ENCODE measurements at regions not wholly inside any gene's neighbourhood (a gene's known extent, or its start where the extent isn't known, plus 50 kb on each side); places are given as distances from the start of the nearest gene placed in this dataset.
A peak's percentile ranks its signal among the peaks of the same experiment; 100 is the strongest.

DNA sequence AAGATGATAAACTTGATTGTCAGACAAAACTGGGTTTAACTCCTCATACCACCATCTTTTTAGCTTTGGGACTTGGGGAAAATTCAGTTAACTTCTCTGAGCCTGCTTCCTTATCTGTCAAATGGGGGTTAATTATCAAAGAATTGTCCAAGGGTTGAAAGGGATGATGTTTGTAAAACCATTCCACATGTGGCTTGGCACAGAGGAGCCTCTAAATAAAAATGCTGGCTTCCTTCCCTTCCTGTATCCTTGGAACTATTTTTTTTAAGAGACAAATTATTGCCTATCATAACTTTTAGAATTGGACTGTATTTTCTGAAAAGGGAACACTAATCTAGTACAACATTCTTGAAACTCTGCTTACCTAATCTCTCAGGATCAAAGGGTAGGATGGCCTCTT, 143.4 kb upstream of the USP24 start:
- H3K9me3 ChIP-seq = no peaks in the 10 kb centered on the region
- H3K27ac ChIP-seq = no peak overlapping the region

DNA sequence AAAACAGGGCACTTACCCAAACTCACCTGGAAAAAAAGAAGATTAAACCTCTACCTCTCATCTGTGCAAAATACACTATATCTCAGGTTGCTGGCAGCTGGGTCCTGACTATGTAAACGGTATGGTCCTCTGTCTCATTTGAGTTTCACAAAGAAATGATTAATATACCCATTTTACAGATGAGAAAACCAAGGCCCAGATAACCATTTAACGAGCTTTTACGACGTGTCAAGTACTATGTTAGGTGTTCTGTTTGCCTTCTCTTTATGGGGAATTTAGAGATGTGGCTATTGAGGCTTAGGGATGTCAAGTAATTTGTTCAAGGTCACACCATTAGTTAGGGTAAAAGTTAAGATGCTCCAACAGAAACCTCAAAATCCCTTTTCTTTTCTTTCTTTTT, 140.4 kb upstream of the USP24 start:
- Histone ChIP-seq H3K4me3 (no peak overlapping the region), H3K27ac (no peak overlapping the region), H3K9me3 (no peaks in the 10 kb centered on the region), H3K36me3 (ENCODE audit: low read depth, missing control alignments) (no peaks in the 10 kb centered on the region), H3K27me3 (no peaks in the 10 kb centered on the region), H3K4me1 (no peaks in the 10 kb centered on the region)
- TF ChIP-seq, protein P1, sequence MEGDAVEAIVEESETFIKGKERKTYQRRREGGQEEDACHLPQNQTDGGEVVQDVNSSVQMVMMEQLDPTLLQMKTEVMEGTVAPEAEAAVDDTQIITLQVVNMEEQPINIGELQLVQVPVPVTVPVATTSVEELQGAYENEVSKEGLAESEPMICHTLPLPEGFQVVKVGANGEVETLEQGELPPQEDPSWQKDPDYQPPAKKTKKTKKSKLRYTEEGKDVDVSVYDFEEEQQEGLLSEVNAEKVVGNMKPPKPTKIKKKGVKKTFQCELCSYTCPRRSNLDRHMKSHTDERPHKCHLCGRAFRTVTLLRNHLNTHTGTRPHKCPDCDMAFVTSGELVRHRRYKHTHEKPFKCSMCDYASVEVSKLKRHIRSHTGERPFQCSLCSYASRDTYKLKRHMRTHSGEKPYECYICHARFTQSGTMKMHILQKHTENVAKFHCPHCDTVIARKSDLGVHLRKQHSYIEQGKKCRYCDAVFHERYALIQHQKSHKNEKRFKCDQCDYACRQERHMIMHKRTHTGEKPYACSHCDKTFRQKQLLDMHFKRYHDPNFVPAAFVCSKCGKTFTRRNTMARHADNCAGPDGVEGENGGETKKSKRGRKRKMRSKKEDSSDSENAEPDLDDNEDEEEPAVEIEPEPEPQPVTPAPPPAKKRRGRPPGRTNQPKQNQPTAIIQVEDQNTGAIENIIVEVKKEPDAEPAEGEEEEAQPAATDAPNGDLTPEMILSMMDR (IDR thresholded peaks at IDR 0.05) = no peak
- TF ChIP-seq POLR2A (IDR thresholded peaks at IDR 0.05) = no peak
- no peak for DNase-seq
- WGBS, 2 donors = 91 to 94% methylated on average over 4 of the region's 4 CpGs
- intact Hi-C loops (cut with DNase I; ENCODE audit: low total_unique reads) = no loop called here

More for the DNA sequence above, 143.4 kb upstream of the USP24 start:
- no peak for DNase-seq
- TF ChIP-seq, protein P1 (IDR thresholded peaks at IDR 0.05) = no peak
- no peak for TF ChIP-seq POLR2A (IDR thresholded peaks at IDR 0.05)
- H3K36me3 ChIP-seq (ENCODE audit: low read depth, missing control alignments) = no peaks in the 10 kb centered on the region
- peaks cover 7% of the 10 kb centered on the region for H3K4me1 ChIP-seq
- H3K4me3 ChIP-seq = no peak overlapping the region
- intact Hi-C loops (cut with DNase I; ENCODE audit: low total_unique reads) = no loop called here
- no peaks in the 10 kb centered on the region for H3K27me3 ChIP-seq

DNA sequence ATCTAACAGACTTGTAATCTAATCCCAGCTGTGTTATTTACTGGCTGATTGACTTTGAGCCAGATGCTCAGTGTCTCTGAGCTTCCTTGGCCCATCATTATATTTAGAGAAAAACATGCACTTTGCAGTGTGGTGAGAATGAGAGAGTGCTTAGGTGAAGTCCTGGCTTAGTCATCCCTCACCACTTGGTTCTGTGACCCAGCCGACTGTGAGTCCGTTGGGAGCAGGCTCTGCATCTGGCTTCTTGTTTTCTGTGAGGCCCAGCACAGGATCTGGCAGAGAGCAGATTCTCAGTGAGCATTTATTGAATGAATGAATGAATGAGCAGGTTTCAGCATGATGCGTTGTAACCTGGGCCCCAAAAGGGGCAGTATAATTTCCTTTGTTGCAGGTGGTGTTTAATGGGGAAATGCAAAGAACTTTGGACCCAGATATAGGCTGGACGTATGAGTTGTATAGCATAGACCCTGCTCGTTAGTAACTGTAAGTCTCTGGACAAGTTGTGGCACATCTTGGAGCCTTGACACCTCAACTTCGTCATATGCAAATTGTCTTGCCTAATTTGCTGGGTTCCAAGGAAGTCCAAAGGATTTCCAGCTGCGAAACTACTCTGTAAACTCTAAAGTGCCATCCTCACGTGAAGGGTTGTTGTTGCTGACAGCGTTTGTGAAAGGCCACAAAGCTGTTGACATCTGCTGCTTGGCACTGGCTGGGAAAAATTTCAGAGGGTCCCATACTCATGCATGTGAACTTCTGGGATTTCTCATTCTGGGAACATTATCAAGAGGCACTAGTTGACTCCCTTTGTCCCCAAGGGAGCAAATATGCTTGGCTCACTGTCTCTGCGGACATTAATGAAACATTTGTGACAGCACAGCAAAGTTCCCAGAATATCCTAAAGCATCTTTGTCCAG, 138.8 kb upstream of the USP24 start:
- Histone ChIP-seq H3K27ac (peak overlapping the region in 1 of 2 donors; percentile 39), H3K9me3 (no peaks in the 10 kb centered on the region), H3K4me3 (no peak overlapping the region), H3K4me1 (no peaks in the 10 kb centered on the region), H3K36me3 (ENCODE audit: low read depth, missing control alignments) (no peaks in the 10 kb centered on the region), H3K27me3 (no peaks in the 10 kb centered on the region)
- no peak for DNase-seq
- WGBS, 2 donors = 68 to 75% methylated on average over 10 of the region's 10 CpGs
- intact Hi-C loops (cut with DNase I; ENCODE audit: low total_unique reads) = no loop called here
- no peak for TF ChIP-seq POLR2A (IDR thresholded peaks at IDR 0.05)
- TF ChIP-seq, protein P1 (IDR thresholded peaks at IDR 0.05) = no peak

DNA sequence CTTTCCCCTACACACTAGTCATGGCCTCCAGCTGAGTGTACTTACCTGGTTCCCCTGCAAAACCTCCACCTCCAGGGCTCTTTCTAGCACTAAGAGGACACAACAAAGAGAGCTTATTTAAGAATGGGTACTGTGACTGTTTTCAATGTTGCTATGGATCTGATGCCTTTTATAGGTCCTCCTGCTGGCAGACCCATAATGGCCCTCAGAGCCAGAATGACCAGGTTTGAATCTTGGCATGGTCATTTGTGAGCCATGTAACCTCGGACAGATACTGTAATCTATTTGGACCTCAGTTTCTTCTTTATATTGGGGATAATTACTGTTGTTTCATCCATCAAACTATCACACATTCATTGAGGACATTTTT, 137.6 kb upstream of the USP24 start:
- no peak for TF ChIP-seq POLR2A (IDR thresholded peaks at IDR 0.05)
- TF ChIP-seq, protein P1 (IDR thresholded peaks at IDR 0.05) = no peak
- H3K4me3 ChIP-seq = no peak overlapping the region
- no peaks in the 10 kb centered on the region for H3K4me1 ChIP-seq
- peak overlapping the region in 1 of 2 donors; percentile 39 for H3K27ac ChIP-seq
- no peaks in the 10 kb centered on the region for H3K9me3 ChIP-seq
- WGBS, 2 donors = 73 to 78% methylated on average over 1 of the region's 1 CpG
- intact Hi-C loops (cut with DNase I; ENCODE audit: low total_unique reads) = no loop called here
- no peaks in the 10 kb centered on the region for H3K36me3 ChIP-seq (ENCODE audit: low read depth, missing control alignments)
- DNase-seq = no peak
- no peaks in the 10 kb centered on the region for H3K27me3 ChIP-seq

Data from testis (tissue), 2 donors.